Stimulated activated naive CD8-positive, alpha-beta T cell treated with anti-CD3 and anti-CD28 coated beads, Interleukin-15, amount 100 ng/mL, for 72 hours (primary cell): ENCODE measurements at regions not wholly inside any gene's neighbourhood (a gene's known extent, or its start where the extent isn't known, plus 50 kb on each side); places are given as distances from the start of the nearest gene placed in this dataset.
"Not testable (repeated sequence)": the region's sequence is repeated elsewhere in the genome, so short reads cannot be mapped to it uniquely, and the experiment has no call there.

ENCODE experiments used
- ATAC-seq: fragments of 150-1000 bp; cut with Tn5 transposase; 2 replicates; pipeline ENCODE4 v1.10.0; 2021; ENCODE audit warnings: mild to moderate bottlenecking, moderate library complexity
- DNase-seq, 2 donors: peaks; one replicate each; pipeline ENCODE4 v3.0.0; 2021 to 2022
- H3K27ac Mint-ChIP-seq, 2 donors: one replicate each; pipeline ENCODE4 v1.8.0; 2022; ENCODE audit warnings: mild to moderate bottlenecking in 2 of 2, mixed read lengths in 2 of 2, moderate library complexity in 2 of 2
- H3K27me3 Mint-ChIP-seq: one replicate; pipeline ENCODE4 v1.8.0; 2022; ENCODE audit warnings: mixed read lengths
- H3K4me1 Mint-ChIP-seq: one replicate; pipeline ENCODE4 v1.8.0; 2022; ENCODE audit warnings: mild to moderate bottlenecking, mixed read lengths
- H3K4me3 Mint-ChIP-seq, 2 donors: one replicate each; pipeline ENCODE4 v1.8.0; 2022; ENCODE audit warnings: mild to moderate bottlenecking in 2 of 2, mixed read lengths in 2 of 2, moderate library complexity in 1 of 2
- H3K9me3 Mint-ChIP-seq, 2 donors: one replicate each; pipeline ENCODE4 v1.8.0; 2022; ENCODE audit warnings: mixed read lengths in 2 of 2

DNA sequence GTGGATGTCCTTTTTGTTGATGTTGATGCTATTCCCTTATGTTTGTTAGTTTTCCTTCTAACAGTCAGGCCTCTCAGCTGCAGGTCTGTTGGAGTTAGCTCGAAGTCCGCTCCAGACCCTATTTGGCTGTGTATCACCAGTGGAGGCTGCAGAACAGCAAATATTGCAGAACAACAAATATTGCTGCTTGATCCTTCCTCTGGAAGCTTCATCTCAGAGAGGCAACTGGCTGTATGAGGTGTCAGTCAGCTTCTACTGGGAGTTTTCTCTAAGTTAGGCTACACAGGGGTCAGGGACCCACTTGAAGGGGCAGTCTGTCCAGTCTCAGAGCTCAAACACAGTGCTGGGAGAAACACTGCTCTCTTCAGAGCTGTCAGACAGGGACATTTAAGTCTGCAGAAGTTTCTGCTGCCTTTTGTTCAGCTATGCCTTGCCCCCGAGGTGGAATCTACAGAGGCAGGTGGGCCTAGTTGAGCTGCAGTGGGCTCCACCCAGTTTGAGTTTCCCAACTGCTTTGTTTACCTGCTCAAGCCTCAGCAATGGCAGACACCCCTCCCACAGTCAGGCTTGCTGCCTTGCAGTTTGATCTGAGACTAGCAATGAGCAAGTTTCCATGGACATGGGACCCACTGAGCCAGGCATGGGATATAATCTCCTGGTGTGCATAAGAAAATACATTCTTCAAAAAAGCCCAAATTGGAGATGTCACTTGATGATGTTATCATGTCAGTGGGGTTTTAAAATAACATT is 99.5 kb downstream of the KDM5D start:
- Mint-ChIP-seq H3K9me3 (peaks cover 0 to 16% of the 10 kb centered on the region in 2 donors), H3K27me3 (no peaks in the 10 kb centered on the region), H3K27ac (no peak overlapping the region), H3K4me3 (no peak overlapping the region), H3K4me1 (no peaks in the 10 kb centered on the region)
- DNase-seq, result no peak
- ATAC-seq, result no peak

DNA sequence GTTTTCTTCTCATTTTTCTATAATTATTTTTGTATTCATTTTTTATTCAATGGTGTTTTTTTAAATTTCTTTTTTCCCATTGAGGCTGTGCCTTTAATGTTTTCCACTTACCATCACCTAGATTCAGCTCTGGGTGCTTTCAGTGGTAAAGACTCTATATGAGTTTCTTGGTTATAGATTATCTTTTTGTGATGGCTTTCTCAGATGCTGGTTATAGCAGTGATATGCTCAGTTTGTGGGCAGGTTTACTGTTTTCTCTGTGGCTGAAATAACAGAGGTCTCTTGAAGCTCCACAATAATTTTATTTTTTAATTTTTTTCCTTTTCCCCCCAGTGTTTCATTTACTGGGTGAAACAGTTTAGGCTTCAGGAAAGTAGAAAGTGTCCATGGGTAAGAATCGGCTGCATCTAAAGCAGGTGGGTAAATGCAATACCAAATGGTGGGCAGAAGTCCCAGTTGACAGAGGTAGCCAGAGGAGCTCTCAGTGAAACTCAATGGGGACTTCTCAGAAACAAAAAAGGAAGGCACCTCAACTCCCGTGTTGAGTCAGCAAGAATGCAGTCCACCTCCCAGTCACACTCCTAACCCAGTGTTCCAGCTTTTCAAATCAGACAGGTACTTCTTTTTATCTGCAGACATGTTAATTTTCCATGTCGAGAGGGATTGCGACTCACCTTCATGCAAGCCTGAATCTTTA is 106.7 kb downstream of the KDM5D start:
- H3K4me1 Mint-ChIP-seq, result no peaks in the 10 kb centered on the region
- peaks cover 5 to 20% of the 10 kb centered on the region in 2 donors for H3K9me3 Mint-ChIP-seq
- DNase-seq, result no peak
- H3K27ac Mint-ChIP-seq, result no peak overlapping the region
- no peaks in the 10 kb centered on the region for H3K27me3 Mint-ChIP-seq
- ATAC-seq, result no peak
- H3K4me3 Mint-ChIP-seq, result no peak overlapping the region

DNA sequence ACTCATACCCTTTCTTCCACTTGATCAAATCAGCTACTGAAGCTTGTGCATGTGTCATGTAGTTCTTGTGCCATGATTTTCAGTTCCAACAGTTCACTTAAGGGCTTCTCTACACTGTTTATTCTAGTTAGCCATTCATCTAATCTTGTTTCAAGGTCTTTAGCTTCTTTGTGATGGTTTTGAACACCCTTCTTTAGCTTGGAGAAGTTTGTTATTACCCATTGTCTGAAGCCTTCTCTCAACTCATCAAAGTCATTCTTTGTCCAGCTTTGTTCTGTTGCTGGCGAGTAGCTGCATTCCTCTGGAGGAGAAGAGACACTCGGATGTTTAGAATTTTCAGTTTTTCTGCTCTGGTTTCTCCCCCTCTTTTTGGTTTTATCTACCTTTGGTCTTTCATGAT is 115.6 kb downstream of the KDM5D start:
- no peak overlapping the region for H3K4me3 Mint-ChIP-seq

DNA sequence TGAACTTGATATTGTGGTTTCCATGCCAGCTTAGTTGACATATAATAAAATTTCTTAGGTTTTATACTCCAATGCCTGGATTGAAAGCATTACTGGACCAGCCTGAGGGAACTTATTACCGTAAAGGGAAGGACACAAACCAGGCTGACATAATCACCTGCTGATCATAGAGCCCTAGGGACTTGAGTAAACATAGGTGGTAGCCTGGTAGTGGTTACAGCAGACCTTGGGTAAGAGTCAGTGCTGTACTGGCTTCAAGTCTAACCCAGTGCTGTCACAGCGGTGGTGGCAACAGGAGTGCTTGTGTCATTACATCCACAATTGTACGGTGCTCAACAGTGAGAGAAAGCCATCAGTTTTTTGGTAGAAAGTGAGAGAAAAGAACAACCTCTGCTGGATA is 122.1 kb downstream of the KDM5D start:
- H3K9me3 Mint-ChIP-seq, result peaks cover 0 to 3% of the 10 kb centered on the region in 2 donors
- ATAC-seq (no peak), DNase-seq (no peak)
- H3K4me1 Mint-ChIP-seq, result no peaks in the 10 kb centered on the region
- no peak overlapping the region for H3K27ac Mint-ChIP-seq
- H3K27me3 Mint-ChIP-seq, result no peaks in the 10 kb centered on the region
- H3K4me3 Mint-ChIP-seq, result no peak overlapping the region

More for the DNA sequence above, 115.6 kb downstream of the KDM5D start:
- ATAC-seq (no peak), DNase-seq (no peak)
- Mint-ChIP-seq H3K4me1 (no peaks in the 10 kb centered on the region), H3K27ac (no peak overlapping the region), H3K9me3 (peaks cover 5 to 10% of the 10 kb centered on the region in 2 donors), H3K27me3 (no peaks in the 10 kb centered on the region)

DNA sequence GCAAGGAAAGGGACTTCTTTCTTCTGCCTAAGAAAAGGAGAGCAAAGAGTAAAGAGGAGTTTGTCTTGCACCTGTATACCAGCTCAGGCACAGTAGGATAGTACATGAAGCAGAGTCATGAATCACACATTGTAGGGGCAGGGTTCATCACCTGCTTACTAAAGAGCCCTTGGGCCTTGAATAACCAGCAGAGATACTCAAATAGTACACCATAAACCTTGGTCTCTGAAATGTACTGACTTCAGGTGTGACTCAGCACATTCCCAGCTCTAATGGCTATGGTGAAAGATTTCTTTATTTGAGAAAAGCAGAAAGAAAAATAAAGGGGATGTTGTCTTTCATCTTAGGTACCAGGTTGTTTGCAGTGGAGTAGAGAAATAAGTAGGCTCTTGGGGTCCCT is 122.8 kb downstream of the KDM5D start:
- H3K27ac Mint-ChIP-seq, result no peak overlapping the region
- peaks cover 0 to 3% of the 10 kb centered on the region in 2 donors for H3K9me3 Mint-ChIP-seq
- no peaks in the 10 kb centered on the region for H3K4me1 Mint-ChIP-seq
- no peaks in the 10 kb centered on the region for H3K27me3 Mint-ChIP-seq
- DNase-seq (no peak), ATAC-seq (no peak)
- H3K4me3 Mint-ChIP-seq, result no peak overlapping the region

DNA sequence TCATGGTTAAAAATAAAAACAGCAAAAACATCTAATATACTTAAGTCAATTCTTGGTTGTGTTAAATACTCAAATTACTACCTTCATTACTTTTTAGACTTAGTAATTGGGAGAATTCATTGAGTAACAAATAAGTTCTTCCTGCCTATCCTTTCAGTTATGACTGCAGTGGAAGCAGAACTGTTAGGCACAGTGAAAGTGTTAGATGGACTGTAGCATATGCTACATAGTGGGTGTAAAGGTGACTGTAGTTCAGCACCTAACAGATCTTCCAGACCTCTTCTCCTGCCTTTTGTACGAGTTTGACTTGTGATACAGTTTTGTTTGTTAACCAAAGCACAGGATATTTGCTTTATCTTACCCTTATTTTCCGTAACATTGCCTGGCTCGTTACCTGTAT is 143.4 kb downstream of the KDM5D start:
- Mint-ChIP-seq H3K4me1 (peaks cover 7% of the 10 kb centered on the region), H3K4me3 (no peak overlapping the region), H3K27me3 (no peaks in the 10 kb centered on the region), H3K27ac (no peak overlapping the region), H3K9me3 (no peaks in the 10 kb centered on the region)
- DNase-seq, result no peak
- peak; percentile 76 for ATAC-seq

DNA sequence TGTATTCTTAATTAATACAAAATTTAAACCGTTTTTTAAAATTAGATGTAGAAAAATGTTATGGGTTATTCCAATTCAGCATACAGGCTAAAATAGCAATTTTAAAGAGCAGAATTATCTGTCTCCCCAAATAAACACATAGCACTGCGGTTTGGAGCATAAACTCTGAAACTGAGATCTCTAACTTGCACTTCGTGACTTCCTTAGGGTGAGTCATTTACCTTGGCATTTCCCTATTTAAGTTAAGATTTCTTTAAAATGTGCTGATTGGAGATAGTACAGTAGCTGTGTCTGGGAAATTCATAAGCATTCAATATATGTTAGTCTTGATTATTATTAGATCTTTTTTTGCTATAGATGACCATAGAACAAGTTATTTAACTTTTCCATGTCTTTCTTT is 143.8 kb downstream of the KDM5D start:
- peak; percentile 79 for ATAC-seq
- H3K9me3 Mint-ChIP-seq, result no peaks in the 10 kb centered on the region
- DNase-seq, result no peak
- H3K27ac Mint-ChIP-seq, result no peak overlapping the region
- H3K4me3 Mint-ChIP-seq, result no peak overlapping the region
- peaks cover 7% of the 10 kb centered on the region for H3K4me1 Mint-ChIP-seq
- no peaks in the 10 kb centered on the region for H3K27me3 Mint-ChIP-seq

DNA sequence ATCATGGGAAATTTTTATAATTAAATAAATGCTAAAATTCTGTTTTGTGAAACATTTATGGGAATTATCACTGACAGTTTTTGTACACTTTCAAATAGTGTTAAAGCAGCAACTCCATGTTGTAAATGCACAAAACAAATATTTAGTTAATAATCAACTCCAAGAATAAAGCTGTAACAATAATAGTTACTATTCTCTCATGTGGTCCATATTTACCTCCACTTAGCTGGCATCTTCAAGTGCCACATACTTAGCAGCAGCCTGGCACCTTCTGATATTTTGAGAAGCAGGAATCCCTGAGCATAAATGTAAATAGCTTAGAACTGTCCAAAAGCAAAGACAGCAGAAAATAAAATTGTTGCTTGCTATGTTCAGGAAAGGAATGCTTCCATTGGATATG is 154.3 kb downstream of the KDM5D start:
- ATAC-seq (no peak), DNase-seq (no peak)
- no peaks in the 10 kb centered on the region for H3K9me3 Mint-ChIP-seq
- H3K27ac Mint-ChIP-seq, result no peak overlapping the region
- H3K4me1 Mint-ChIP-seq, result peaks cover 3% of the 10 kb centered on the region
- H3K27me3 Mint-ChIP-seq, result no peaks in the 10 kb centered on the region
- H3K4me3 Mint-ChIP-seq, result no peak overlapping the region

DNA sequence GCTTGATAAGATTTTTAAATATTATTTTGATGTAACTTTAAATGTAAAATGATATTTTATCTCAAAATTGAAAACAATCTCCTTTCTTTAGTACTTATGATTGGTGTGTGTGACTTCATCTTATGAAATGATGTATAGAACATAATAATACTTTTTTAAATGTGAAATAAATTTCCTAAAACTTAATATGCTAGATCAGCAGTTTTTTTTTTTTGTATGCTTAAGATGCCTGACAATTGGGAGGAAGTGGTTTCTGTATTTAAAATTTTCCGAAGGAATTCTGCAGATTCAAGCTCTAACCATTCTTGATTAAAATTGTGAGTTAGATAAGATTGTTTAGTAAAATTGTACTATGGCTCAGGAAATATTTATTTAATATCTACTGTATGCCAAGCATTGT is 154.9 kb downstream of the KDM5D start:
- no peak overlapping the region for H3K27ac Mint-ChIP-seq
- H3K27me3 Mint-ChIP-seq, result no peaks in the 10 kb centered on the region
- DNase-seq, result no peak
- H3K4me1 Mint-ChIP-seq, result peaks cover 9% of the 10 kb centered on the region
- ATAC-seq, result no peak
- H3K9me3 Mint-ChIP-seq, result no peaks in the 10 kb centered on the region
- H3K4me3 Mint-ChIP-seq, result no peak overlapping the region

DNA sequence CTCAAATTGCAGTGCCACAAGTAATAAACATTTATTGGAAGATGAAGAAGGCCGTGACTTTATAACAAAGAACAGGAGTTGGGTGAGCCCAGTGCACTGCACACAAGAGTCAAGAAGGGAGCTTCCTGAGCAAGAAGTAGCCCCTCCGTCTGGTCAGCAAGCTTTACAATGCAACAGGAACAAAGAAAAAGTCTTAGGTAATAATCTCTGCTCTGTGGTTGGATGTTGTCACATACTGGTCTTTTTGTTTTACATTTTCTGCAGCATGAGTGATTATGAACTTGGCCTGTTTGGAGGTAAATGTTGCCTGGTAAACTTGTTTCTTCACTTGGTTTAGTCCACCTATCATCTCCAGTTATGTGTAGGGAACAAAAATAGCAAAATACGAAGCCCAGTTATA is 157.2 kb downstream of the KDM5D start:
- ATAC-seq (no peak), DNase-seq (no peak)
- H3K4me1 Mint-ChIP-seq, result peaks cover 20% of the 10 kb centered on the region
- H3K27ac Mint-ChIP-seq, result peak overlapping the region in 1 of 2 donors; percentile 54
- no peak overlapping the region for H3K4me3 Mint-ChIP-seq
- no peaks in the 10 kb centered on the region for H3K9me3 Mint-ChIP-seq
- H3K27me3 Mint-ChIP-seq, result no peaks in the 10 kb centered on the region

DNA sequence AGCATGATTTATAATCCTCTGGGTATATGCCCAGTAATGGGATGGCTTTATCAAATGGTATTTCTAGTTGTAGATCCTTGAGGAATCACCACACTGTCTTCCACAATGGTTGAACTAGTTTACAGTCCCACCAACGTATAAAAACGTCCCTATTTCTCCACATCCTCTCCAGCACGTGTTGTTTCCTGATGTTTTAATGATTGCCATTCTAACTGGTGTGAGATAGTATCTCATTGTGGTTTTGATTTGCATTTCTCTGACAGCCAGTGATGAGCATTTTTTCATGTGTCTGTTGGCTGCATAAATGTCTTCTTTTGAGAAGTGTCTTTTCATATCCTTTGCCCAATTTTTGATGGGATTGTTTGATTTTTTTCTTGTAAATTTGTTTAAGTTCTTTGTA is 163.5 kb downstream of the KDM5D start:
- H3K4me1 Mint-ChIP-seq, result peaks cover 41% of the 10 kb centered on the region
- H3K27me3 Mint-ChIP-seq, H3K27ac Mint-ChIP-seq, DNase-seq, H3K9me3 Mint-ChIP-seq, ATAC-seq, H3K4me3 Mint-ChIP-seq: not testable (repeated sequence)

DNA sequence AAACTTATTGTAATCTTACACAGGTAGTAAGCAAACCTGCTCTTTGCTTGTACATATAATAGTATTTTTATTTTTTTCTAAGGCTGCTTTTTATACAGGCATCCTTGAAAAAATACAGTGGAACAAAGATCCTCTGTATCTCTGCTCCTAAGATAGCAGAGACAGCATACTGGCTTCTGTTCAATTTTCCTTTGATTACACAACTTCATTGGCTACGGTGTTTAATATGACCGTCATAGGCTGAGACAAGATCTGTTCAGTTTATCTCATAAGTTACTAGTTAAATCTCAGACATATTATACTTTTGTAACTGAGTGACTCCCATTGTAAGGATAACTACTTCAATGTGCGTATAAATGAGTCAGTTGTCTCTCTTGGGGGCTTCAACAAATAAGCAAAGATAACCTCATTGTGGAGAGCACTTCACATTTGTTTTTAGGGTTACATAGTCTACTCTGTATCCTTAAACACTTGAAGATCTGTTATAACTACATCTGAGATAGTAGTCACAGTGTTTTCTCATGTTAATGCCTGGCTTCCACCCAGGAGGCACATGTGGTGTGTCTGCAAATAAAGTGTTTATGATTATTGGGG is 166.1 kb downstream of the KDM5D start:
- DNase-seq, result no peak

DNA sequence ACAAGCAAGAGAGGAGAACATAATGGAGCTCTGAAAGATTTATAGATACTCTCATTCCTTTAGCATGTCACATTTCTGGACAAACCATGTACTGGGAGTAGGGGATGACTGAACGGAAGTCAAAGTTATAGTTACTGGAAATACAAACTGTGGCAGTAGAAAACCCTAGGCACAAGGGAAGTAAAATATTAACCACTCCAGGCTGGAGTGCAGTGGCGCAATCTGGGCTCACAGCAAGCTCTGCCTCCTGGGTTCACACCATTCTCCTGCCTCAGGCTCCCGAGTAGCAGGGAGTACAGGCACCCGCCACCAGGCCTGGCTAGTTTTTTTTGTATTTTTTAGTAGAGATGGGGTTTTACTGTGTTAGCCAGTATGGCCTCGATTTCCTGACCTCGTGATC is 167.3 kb downstream of the KDM5D start:
- Mint-ChIP-seq H3K27ac (no peak overlapping the region), H3K27me3 (no peaks in the 10 kb centered on the region), H3K9me3 (no peaks in the 10 kb centered on the region), H3K4me1 (peaks cover 42% of the 10 kb centered on the region), H3K4me3 (no peak overlapping the region)
- ATAC-seq (no peak), DNase-seq (no peak)

More for the DNA sequence above, 166.1 kb downstream of the KDM5D start:
- peaks cover 37% of the 10 kb centered on the region for H3K4me1 Mint-ChIP-seq
- H3K4me3 Mint-ChIP-seq, result no peak overlapping the region
- H3K27me3 Mint-ChIP-seq, result no peaks in the 10 kb centered on the region
- no peak overlapping the region for H3K27ac Mint-ChIP-seq
- ATAC-seq, result no peak
- H3K9me3 Mint-ChIP-seq, result no peaks in the 10 kb centered on the region

DNA sequence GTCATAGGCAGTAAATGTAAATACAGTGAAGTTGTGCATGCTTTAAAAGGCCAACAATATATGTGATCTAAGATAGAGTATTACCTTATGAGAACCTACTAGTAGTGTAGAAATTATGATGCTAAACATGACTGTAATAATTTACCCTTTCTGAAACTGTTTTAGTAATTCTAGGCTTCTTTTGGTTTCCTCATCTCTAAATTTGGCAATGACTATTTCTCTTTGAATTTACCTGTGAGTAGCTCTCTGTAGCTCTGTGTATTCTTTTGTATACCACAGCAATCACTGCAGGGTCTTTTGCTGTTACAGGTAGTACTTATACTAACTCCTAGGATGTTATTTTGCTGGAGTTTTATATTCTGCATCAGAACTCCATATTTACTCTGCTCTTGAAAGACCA is 169.6 kb downstream of the KDM5D start:
- Mint-ChIP-seq H3K27ac (no peak overlapping the region), H3K4me1 (peaks cover 47% of the 10 kb centered on the region), H3K4me3 (peak overlapping the region in 1 of 2 donors; percentile 14), H3K9me3 (no peaks in the 10 kb centered on the region), H3K27me3 (no peaks in the 10 kb centered on the region)
- ATAC-seq (peak; percentile 61), DNase-seq (no peak)

DNA sequence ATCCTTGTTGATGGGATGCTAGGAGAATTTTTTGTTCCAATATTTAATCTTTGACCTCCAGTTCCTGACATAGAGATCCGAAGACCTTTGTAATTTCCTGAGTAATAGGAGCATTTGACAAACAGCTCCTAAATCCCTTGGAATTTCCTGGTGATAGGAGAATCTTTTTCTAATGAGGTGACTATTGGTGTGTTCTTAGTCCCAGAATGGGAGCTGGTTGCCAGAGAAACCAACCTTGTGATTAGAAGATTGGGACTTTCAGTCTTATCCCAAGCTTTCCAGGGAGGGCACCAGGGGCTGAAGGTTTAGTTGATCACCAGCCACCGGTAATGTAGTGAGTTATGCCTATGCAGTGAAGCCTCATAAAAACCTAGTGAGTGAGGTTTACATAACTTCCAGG is 170.9 kb downstream of the KDM5D start:
- H3K9me3 Mint-ChIP-seq, result no peaks in the 10 kb centered on the region
- H3K27ac Mint-ChIP-seq, result no peak overlapping the region
- peaks cover 47% of the 10 kb centered on the region for H3K4me1 Mint-ChIP-seq
- no peaks in the 10 kb centered on the region for H3K27me3 Mint-ChIP-seq
- peak overlapping the region in 1 of 2 donors; percentile 57 for H3K4me3 Mint-ChIP-seq
- no peak for DNase-seq
- no peak for ATAC-seq

DNA sequence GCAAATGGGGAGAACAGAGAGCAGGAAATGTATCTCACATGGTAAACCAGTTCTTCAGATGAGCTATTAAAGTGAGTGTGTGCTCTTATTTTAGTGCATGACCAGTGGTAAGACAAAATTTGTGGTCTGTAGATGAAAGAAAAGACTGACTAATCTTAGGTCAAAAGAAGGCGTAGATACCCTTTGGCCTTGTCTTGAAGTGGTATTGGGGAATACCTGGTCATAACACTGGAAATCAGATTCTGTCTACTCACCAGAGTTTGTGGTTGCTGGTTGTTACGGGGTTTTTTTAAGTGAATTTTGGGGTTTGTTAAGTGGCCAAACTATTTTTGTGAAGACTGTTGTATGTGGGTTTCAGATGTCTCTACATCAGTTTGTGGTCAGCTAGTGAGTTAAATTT is 173.5 kb downstream of the KDM5D start:
- no peak overlapping the region for H3K27ac Mint-ChIP-seq
- peaks cover 42% of the 10 kb centered on the region for H3K4me1 Mint-ChIP-seq
- no peaks in the 10 kb centered on the region for H3K9me3 Mint-ChIP-seq
- peak; percentile 44 for ATAC-seq
- H3K4me3 Mint-ChIP-seq, result peak overlapping the region; percentile 70 to 96
- peak in 1 of 2 donors; percentile 39 for DNase-seq
- H3K27me3 Mint-ChIP-seq, result no peaks in the 10 kb centered on the region
